ENCODE measurements at regions not wholly inside any gene's neighbourhood (a gene's known extent, or its start where the extent isn't known, plus 50 kb on each side); places are given as distances from the start of the nearest gene placed in this dataset.

GRCh38 chr2:140157816-140158215 is 1377.6 kb upstream of the NXPH2 start:
- intact Hi-C loops (cut with DNase I): no loop called here
- DNase-seq (no peak), FAIRE-seq (no peak), ATAC-seq (no peak)
- Histone ChIP-seq H3K36me3 (no peaks in the 10 kb centered on the region), H3K4me3 (no peak overlapping the region), H3K9me3 (no peaks in the 10 kb centered on the region), H3K27ac (no peak overlapping the region), H3K4me1 (no peaks in the 10 kb centered on the region), H3K27me3 (no peaks in the 10 kb centered on the region)
- TF ChIP-seq CTCF (IDR thresholded peaks at IDR 0.05): no peak
- WGBS, 2 donors: 50 to 59% methylated on average over 5 of the region's 5 CpGs

GRCh38 chr2:140154706-140155105 is 1374.5 kb upstream of the NXPH2 start:
- ATAC-seq (no peak), FAIRE-seq (no peak), DNase-seq (no peak)
- intact Hi-C loops (cut with DNase I): no loop called here
- Histone ChIP-seq H3K4me1 (no peaks in the 10 kb centered on the region), H3K27ac (no peak overlapping the region), H3K9me3 (no peaks in the 10 kb centered on the region), H3K27me3 (no peaks in the 10 kb centered on the region), H3K36me3 (no peaks in the 10 kb centered on the region), H3K4me3 (no peak overlapping the region)
- no peak for TF ChIP-seq CTCF (IDR thresholded peaks at IDR 0.05)
- 76 to 80% methylated on average over 2 of the region's 2 CpGs for WGBS, 2 donors

GRCh38 chr2:140154271-140154670 is 1374.1 kb upstream of the NXPH2 start:
- TF ChIP-seq CTCF (IDR thresholded peaks at IDR 0.05): no peak
- Histone ChIP-seq H3K36me3 (no peaks in the 10 kb centered on the region), H3K4me1 (no peaks in the 10 kb centered on the region), H3K27me3 (no peaks in the 10 kb centered on the region), H3K9me3 (no peaks in the 10 kb centered on the region), H3K27ac (no peak overlapping the region), H3K4me3 (no peak overlapping the region)
- FAIRE-seq (no peak), ATAC-seq (no peak), DNase-seq (peak in 1 of 6 donors; percentile 17)
- intact Hi-C loops (cut with DNase I): no loop called here
- WGBS, 2 donors: 66 to 70% methylated on average over 5 of the region's 5 CpGs

- no peak overlapping the region for H3K4me3 ChIP-seq
- intact Hi-C loops (cut with DNase I): no loop called here
- FAIRE-seq (no peak), ATAC-seq (no peak), DNase-seq (no peak)
- H3K27ac ChIP-seq: no peak overlapping the region
- 72 to 84% methylated on average over 2 of the region's 2 CpGs for WGBS, 2 donors
- no peaks in the 10 kb centered on the region for H3K27me3 ChIP-seq
- no peak for TF ChIP-seq CTCF (IDR thresholded peaks at IDR 0.05)
- no peaks in the 10 kb centered on the region for H3K4me1 ChIP-seq
- no peaks in the 10 kb centered on the region for H3K36me3 ChIP-seq
- H3K9me3 ChIP-seq: no peaks in the 10 kb centered on the region
Observed at GRCh38 chr2:140144611-140145010, 1364.4 kb upstream of the NXPH2 start.

GRCh38 chr2:140138736-140139135 is 1358.5 kb upstream of the NXPH2 start:
- DNase-seq: no peak
- H3K27ac ChIP-seq: no peak overlapping the region
- H3K9me3 ChIP-seq: no peaks in the 10 kb centered on the region
- intact Hi-C loops (cut with DNase I): no loop called here
- FAIRE-seq: no peak
- H3K4me3 ChIP-seq: no peak overlapping the region
- ATAC-seq: no peak
- TF ChIP-seq CTCF (IDR thresholded peaks at IDR 0.05): no peak
- WGBS, 2 donors: 64 to 74% methylated on average over 6 of the region's 6 CpGs
- H3K36me3 ChIP-seq: no peaks in the 10 kb centered on the region
- no peaks in the 10 kb centered on the region for H3K4me1 ChIP-seq
- no peaks in the 10 kb centered on the region for H3K27me3 ChIP-seq

All from pancreas (tissue), 10 donors.